GM13976 (cell line): ENCODE measurements at regions not wholly inside any gene's neighbourhood (a gene's known extent, or its start where the extent isn't known, plus 50 kb on each side); places are given as distances from the start of the nearest gene placed in this dataset.

ENCODE experiments used
- DNase-seq: peaks from one replicate; pipeline ENCODE4 v3.0.0; 2012; ENCODE audit warnings: low spot score
- in situ Hi-C: fragments of 300-500 bp; cut with MboI; formaldehyde crosslinking; loops from one replicate; pipeline ENCODE4 v1.12.0; 2022; ENCODE audit warnings: low sequenced_read_pairs, mixed read lengths, inconsistent platforms; ENCODE audit not compliant: unreplicated experiment
- TF ChIP-seq, protein P1 (sequence below): IDR thresholded peaks from 2 replicates; pipeline ENCODE4 v1.5.1; 2012; ENCODE audit warnings: borderline replicate concordance, mild to moderate bottlenecking; ENCODE audit not compliant: insufficient read depth; ENCODE audit errors: extremely low read depth, missing control alignments, control extremely low read depth

DNA sequence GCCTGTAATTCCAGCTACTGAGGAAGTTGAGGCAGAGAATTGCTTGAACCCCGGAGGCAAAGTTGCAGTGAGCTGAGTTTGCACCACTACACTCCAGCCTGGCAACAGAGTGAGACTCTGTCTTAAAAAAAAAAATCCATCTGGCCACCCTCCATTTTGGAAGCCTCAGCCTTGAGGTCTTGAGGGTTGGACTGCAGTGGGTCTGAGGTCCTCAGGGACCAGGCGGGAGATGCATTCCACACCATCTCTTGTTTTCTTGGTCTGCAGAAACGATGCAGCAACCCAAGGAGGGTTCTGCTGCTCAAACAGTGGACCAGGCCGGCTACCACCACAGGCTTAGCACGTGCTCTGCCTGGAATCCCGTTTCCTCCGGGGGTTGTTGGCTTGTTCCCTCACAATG, 299.3 kb downstream of the FGF9 start:
- TF ChIP-seq, protein P1, sequence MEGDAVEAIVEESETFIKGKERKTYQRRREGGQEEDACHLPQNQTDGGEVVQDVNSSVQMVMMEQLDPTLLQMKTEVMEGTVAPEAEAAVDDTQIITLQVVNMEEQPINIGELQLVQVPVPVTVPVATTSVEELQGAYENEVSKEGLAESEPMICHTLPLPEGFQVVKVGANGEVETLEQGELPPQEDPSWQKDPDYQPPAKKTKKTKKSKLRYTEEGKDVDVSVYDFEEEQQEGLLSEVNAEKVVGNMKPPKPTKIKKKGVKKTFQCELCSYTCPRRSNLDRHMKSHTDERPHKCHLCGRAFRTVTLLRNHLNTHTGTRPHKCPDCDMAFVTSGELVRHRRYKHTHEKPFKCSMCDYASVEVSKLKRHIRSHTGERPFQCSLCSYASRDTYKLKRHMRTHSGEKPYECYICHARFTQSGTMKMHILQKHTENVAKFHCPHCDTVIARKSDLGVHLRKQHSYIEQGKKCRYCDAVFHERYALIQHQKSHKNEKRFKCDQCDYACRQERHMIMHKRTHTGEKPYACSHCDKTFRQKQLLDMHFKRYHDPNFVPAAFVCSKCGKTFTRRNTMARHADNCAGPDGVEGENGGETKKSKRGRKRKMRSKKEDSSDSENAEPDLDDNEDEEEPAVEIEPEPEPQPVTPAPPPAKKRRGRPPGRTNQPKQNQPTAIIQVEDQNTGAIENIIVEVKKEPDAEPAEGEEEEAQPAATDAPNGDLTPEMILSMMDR = no peak
- in situ Hi-C loops = no loop called here
- DNase-seq = no peak

DNA sequence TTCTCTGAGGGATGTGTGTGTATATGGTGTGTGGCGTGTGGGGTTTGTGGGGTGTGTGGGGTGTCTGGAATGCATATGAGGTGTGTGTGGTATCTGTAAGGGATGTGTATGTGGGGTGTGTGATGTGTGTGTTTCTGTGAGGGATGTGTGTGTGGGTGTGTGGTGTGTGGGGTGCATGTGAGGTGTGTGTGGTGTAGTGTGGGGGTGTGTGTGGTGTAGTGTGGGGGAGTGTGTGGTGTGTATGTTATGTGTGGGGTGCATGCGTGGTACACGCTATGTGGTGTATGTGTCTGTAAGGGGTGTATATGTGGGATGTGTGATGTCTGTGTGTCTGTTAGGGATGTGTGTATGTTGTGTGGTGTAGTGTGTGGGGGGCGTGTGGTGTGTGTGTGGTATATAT, 300.0 kb downstream of the FGF9 start:
- in situ Hi-C loops = no loop called here

DNA sequence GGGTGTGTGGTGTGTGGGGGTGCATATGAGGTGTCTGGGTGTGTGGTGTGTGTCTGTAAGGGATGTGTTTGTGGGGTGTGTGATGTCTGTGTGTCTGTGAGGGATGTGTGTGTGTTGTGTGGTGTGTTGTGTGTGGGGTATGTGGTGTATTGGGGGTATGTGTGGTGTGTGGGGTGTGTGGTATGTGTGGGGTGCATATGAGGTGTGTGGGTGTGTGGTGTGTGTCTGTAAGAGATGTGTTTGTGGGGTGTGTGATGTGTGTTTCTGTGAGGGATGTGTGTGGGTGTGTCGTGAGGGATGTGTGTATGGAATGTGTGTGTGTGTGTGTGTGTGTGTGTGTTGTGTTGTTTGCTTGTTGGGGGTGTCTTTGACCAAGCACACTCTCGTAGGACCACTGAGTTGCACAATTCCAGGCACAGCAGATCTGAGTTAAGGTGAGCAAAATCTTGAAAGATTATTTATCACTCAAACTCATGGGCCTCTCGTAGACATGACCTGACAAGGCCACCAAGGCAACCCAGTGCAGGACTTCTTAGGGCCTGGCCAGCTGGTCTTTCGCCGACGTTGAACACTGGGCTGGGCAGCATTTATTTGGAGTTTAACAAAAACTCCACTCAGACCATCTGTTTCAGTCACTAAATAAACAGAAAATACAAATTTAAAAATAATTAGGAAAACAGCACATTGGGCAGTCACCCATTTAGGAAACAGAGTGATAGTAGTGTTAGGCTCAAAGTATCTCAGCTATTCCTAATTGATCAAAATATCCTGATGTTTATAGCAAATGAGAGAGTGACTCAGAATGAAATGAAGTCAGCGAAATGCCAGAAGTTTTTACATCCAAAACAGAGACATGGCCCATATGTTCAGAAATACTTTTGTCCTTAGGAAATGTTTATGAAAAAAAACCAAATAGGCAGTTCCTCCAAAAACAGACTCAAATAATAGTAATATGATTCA, 301.1 kb downstream of the FGF9 start:
- TF ChIP-seq, protein P1 = no peak
- in situ Hi-C loops = no loop called here
- DNase-seq = no peak

More for the DNA sequence above, 300.0 kb downstream of the FGF9 start:
- no peak for DNase-seq
- TF ChIP-seq, protein P1 = no peak

DNA sequence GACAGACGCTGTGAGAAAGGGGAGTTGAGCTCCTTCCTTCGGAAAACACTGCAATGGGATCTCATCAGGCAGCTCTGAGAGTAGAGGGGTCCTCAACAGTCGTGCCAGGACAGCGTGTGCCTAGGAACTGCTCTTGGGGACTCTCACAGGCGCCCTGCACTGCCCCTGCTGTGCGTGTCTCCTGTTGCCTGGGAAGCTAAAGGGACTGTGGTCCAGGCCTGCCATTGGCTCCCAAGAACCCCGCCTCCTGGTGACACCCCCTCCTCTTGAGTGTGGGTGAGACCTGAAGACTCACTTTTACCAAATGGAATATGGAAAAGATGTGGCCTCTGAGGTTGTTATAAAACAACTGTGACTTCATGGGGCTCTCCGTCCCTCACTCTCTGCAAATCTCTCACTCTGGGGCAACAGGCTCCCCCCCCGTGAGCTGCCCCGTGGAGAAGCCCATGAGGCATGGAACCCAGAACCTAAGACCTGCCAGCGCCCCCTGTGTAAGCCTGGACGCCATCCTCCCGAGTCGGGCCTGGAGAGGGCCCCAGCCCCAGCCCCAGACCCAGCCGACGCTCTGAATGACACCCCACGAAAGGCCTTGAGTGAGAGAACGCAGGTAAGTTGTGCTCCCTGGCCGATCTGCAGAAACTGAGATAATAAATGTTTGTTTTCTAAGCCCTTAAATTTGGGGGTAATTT, 302.7 kb downstream of the FGF9 start:
- in situ Hi-C loops = no loop called here
- TF ChIP-seq, protein P1 = no peak

DNA sequence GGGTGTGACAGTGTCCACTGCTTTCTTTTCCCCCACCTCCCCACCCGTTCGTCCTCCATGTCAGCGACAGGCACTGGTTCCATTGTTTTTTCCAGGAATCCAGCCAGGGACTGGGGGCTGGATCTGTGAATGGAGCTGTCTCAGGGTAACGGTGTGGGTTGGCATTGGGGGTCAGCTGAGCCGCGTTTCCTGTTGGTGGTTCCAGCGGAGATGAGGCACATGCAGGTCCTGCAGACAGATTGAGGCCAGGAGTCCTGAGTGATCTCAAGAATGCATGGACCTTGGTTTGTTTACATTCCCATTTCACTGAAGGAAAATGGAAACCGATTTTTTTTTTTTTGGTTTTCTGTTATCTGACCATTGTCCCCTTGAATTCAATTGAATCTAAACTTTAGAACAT, 303.9 kb downstream of the FGF9 start:
- in situ Hi-C loops = no loop called here
- DNase-seq = no peak
- TF ChIP-seq, protein P1 = no peak

More for the DNA sequence above, 302.7 kb downstream of the FGF9 start:
- no peak for DNase-seq

DNA sequence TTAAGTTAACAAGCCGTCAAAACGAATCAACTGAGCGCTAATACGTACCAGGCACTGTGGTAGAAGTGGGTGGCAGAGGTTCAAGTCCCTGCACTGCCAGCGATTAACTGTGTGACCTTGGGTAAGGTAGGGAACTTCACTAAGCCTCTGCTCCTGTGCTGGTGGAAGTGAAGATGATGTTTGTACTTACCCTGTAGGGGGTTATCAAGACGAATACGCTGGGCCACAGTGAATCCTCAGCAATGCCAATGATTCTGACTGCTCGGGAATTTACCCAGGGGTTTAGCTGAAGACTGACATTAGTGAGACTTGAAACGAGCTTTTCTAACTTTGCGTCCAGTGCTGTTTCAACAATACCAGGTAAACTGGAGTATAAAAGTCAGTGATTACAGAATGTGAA, 305.3 kb downstream of the FGF9 start:
- TF ChIP-seq, protein P1 = no peak
- in situ Hi-C loops = no loop called here
- DNase-seq = no peak
